ENCODE measurements at regions not wholly inside any gene's neighbourhood (a gene's known extent, or its start where the extent isn't known, plus 50 kb on each side); places are given as distances from the start of the nearest gene placed in this dataset.

DNA sequence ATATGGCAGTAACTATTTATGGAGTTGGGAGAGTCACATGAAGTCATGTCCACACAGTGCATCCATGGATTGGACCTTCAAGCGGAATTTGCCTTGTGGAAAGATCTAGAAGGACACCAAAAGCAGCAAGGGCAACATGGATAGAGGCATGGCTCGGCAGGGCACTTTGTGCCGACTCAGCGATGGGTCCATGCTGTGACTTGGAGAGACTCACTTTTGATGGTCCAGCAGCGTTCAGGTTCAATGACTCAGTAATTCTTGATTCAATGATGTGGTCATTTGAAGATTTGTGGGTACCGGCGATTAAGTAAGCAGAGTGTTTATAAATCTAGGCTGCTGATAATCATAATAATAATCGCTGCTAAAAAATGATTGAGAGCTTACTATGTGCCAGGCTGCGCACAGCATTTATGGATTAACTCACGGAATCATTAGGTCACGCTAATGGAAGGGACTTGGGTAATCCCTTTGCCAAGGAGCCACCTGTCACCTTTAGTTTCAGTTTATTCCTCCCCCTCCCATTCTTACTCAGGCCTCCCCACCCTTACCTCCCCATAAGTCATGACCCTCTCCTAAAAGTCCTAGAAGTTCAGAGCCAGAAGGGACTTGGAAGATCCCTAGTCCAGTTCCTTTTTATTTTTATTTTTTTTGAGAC lies 127.5 kb upstream of the CRHR1 start:
- TF ChIP-seq, protein P1, sequence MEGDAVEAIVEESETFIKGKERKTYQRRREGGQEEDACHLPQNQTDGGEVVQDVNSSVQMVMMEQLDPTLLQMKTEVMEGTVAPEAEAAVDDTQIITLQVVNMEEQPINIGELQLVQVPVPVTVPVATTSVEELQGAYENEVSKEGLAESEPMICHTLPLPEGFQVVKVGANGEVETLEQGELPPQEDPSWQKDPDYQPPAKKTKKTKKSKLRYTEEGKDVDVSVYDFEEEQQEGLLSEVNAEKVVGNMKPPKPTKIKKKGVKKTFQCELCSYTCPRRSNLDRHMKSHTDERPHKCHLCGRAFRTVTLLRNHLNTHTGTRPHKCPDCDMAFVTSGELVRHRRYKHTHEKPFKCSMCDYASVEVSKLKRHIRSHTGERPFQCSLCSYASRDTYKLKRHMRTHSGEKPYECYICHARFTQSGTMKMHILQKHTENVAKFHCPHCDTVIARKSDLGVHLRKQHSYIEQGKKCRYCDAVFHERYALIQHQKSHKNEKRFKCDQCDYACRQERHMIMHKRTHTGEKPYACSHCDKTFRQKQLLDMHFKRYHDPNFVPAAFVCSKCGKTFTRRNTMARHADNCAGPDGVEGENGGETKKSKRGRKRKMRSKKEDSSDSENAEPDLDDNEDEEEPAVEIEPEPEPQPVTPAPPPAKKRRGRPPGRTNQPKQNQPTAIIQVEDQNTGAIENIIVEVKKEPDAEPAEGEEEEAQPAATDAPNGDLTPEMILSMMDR (IDR thresholded peaks at IDR 0.05) = no peak
- no peak for TF ChIP-seq POLR2A (IDR thresholded peaks at IDR 0.05)
